ENCODE measurements at regions not wholly inside any gene's neighbourhood (a gene's known extent, or its start where the extent isn't known, plus 50 kb on each side); places are given as distances from the start of the nearest gene placed in this dataset.

DNA sequence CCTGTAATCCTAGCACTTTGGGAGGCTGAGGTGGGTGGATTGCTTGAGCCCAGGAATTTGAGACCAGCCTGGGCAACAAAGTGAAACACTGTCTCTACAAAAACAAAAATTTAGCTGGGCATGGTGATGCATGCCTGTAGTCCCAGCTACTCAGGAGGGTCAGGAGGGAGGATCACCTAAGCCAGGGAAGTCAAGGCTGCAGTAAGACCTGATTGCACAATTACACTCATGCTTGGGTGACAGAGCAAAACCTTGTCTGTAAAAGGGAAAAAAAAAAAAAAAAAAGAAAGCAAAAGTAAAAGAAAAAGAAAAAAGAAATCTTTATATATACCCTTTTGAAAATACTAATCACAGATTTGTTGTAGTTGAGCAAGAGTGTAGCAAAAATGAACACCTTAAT is 801.0 kb upstream of the IGFBP7 start:
- TF ChIP-seq CTCF (IDR thresholded peaks at IDR 0.05), result no peak
- TF ChIP-seq POLR2AphosphoS5 (IDR thresholded peaks at IDR 0.05), result no peak
